ENCODE measurements at regions not wholly inside any gene's neighbourhood (a gene's known extent, or its start where the extent isn't known, plus 50 kb on each side); places are given as distances from the start of the nearest gene placed in this dataset.

DNA sequence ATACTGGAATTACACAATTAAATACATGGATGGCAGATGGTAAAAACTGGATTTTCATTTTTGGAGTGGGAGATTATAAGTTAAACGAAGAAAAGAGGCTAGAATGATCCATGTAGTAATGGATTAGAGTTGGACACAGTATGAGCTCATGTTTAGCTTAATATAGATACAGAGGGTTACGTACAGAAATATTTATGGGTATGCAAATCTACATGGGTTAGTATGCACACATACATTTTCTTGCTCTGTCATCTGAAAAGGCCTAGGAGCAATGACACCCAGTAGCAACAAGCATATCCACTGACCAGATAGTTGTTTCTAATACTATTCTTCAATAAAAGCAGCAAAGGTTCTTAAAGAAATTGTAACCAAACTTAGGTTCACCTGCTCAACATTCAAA lies 366.4 kb downstream of the SEMA3D start:
- no peaks in the 10 kb centered on the region for H3K9me2 ChIP-seq (ENCODE audit: insufficient read depth, low read length)
- BruUV-seq (replicated peaks), result no TSS peak
- ChIA-PET CTCF (ENCODE audit: unreplicated experiment) (no interaction called here), POLR2A (no interaction called here)
- H3K79me2 ChIP-seq (ENCODE audit: insufficient read depth, low read depth, low read length), result no peaks in the 10 kb centered on the region
- intact Hi-C loops (cut with micrococcal nuclease; ENCODE audit: unreplicated experiment), result no loop called here
- no peak overlapping the region for H3K4me3 ChIP-seq (ENCODE audit: low read depth, low read length, poor library complexity, severe bottlenecking)
- TF ChIP-seq, protein P1, sequence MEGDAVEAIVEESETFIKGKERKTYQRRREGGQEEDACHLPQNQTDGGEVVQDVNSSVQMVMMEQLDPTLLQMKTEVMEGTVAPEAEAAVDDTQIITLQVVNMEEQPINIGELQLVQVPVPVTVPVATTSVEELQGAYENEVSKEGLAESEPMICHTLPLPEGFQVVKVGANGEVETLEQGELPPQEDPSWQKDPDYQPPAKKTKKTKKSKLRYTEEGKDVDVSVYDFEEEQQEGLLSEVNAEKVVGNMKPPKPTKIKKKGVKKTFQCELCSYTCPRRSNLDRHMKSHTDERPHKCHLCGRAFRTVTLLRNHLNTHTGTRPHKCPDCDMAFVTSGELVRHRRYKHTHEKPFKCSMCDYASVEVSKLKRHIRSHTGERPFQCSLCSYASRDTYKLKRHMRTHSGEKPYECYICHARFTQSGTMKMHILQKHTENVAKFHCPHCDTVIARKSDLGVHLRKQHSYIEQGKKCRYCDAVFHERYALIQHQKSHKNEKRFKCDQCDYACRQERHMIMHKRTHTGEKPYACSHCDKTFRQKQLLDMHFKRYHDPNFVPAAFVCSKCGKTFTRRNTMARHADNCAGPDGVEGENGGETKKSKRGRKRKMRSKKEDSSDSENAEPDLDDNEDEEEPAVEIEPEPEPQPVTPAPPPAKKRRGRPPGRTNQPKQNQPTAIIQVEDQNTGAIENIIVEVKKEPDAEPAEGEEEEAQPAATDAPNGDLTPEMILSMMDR (conservative IDR thresholded peaks at IDR 0.05; ENCODE audit: low read length), result no peak
- TF ChIP-seq EZH2phosphoT487 (IDR thresholded peaks at IDR 0.05; ENCODE audit: borderline replicate concordance, low read depth, low read length), result no peak
- no peak for DNase-seq (ENCODE audit: low spot score)
- no peaks in the 10 kb centered on the region for H3K36me3 ChIP-seq (ENCODE audit: insufficient read depth, low read length)
- H4K20me1 ChIP-seq (ENCODE audit: insufficient read depth, low read length), result no peaks in the 10 kb centered on the region
- no peak overlapping the region for H2AFZ ChIP-seq (ENCODE audit: low read length)
- H3K9me3 ChIP-seq (ENCODE audit: low read length), result no peaks in the 10 kb centered on the region
- no peak overlapping the region for H3K4me2 ChIP-seq (ENCODE audit: low read length)
- no peaks in the 10 kb centered on the region for H3K4me1 ChIP-seq (ENCODE audit: insufficient read depth, low read length, poor library complexity, severe bottlenecking)
- no peak overlapping the region for H3K27ac ChIP-seq (ENCODE audit: low read depth, low read length, poor library complexity, severe bottlenecking)

DNA sequence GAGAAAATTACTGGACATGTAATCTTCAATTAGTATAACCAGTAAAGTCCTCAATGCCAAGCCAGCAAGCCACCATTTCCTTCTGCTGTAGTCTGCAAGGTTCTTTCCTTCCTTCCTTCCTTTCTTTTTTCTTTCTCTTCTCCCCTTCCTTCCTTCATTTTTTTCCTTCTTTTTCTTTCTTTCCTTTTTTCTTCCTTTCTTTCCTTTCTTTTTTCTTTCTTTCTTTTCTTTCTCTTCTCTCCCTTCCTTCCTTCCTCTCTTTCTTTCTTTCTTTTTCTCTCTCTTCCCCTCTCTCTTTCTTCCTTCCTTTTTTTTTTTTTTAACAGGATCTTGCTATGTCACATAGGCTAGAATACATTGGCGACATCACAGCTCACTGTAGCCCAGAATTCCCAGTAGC lies 369.8 kb downstream of the SEMA3D start:
- no peak overlapping the region for H3K27ac ChIP-seq (ENCODE audit: low read depth, low read length, poor library complexity, severe bottlenecking)
- H3K79me2 ChIP-seq (ENCODE audit: insufficient read depth, low read depth, low read length), result no peaks in the 10 kb centered on the region
- no peaks in the 10 kb centered on the region for H3K4me1 ChIP-seq (ENCODE audit: insufficient read depth, low read length, poor library complexity, severe bottlenecking)
- H3K4me3 ChIP-seq (ENCODE audit: low read depth, low read length, poor library complexity, severe bottlenecking), result no peak overlapping the region
- no peak for DNase-seq (ENCODE audit: low spot score)
- no peaks in the 10 kb centered on the region for H4K20me1 ChIP-seq (ENCODE audit: insufficient read depth, low read length)
- BruUV-seq (replicated peaks), result no TSS peak
- no peaks in the 10 kb centered on the region for H3K9me3 ChIP-seq (ENCODE audit: low read length)
- TF ChIP-seq EZH2phosphoT487 (IDR thresholded peaks at IDR 0.05; ENCODE audit: borderline replicate concordance, low read depth, low read length), result no peak
- TF ChIP-seq, protein P1 (conservative IDR thresholded peaks at IDR 0.05; ENCODE audit: low read length), result no peak
- H2AFZ ChIP-seq (ENCODE audit: low read length), result no peak overlapping the region
- ChIA-PET POLR2A (interaction anchor here (0.5 to 0.7 kb wide), 2 partner anchors 28 to 168 kb away, joined by 3 to 4 read pairs; no protein-coding TSS in a partner anchor), CTCF (ENCODE audit: unreplicated experiment) (no interaction called here)
- H3K9me2 ChIP-seq (ENCODE audit: insufficient read depth, low read length), result no peaks in the 10 kb centered on the region; the same call in 1 of the 2 replicates
- no peaks in the 10 kb centered on the region for H3K36me3 ChIP-seq (ENCODE audit: insufficient read depth, low read length)
- intact Hi-C loops (cut with micrococcal nuclease; ENCODE audit: unreplicated experiment), result no loop called here
- no peak overlapping the region for H3K4me2 ChIP-seq (ENCODE audit: low read length)

DNA sequence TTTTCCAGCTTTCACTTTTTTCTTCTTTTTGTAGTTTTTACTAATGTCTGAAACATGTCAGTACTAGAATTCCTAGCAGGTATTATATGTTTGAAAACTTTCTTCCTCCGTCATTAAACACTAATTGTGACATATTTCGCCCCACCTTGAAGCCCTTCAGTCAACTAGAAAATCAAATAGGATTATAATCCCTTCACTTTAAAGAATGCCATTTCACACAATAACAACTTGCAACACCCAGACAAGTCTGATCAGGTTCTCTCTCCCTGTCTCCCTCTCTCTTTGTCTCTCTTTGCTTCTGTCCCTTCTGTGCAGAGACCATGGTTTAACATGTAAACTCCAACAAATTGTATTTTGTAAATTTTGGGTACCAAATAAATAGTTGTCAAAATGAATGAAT lies 373.5 kb downstream of the SEMA3D start:
- no peak overlapping the region for H3K27ac ChIP-seq (ENCODE audit: low read depth, low read length, poor library complexity, severe bottlenecking)
- no peak for DNase-seq (ENCODE audit: low spot score)
- no peaks in the 10 kb centered on the region for H3K9me3 ChIP-seq (ENCODE audit: low read length)
- no peaks in the 10 kb centered on the region for H3K36me3 ChIP-seq (ENCODE audit: insufficient read depth, low read length)
- no peak overlapping the region for H2AFZ ChIP-seq (ENCODE audit: low read length)
- POLR2A ChIA-PET, result interaction anchor here (1.0 kb wide), 2 partner anchors 14 to 21 kb away, joined by 3 read pairs; no protein-coding TSS in a partner anchor
- no peak overlapping the region for H3K4me2 ChIP-seq (ENCODE audit: low read length)
- no TSS peak for BruUV-seq (replicated peaks)
- H4K20me1 ChIP-seq (ENCODE audit: insufficient read depth, low read length), result no peaks in the 10 kb centered on the region
- intact Hi-C loops (cut with micrococcal nuclease; ENCODE audit: unreplicated experiment), result no loop called here
- H3K9me2 ChIP-seq (ENCODE audit: insufficient read depth, low read length), result no peaks in the 10 kb centered on the region; the same call in 1 of the 2 replicates
- CTCF ChIA-PET (ENCODE audit: unreplicated experiment), result no interaction called here
- H3K4me1 ChIP-seq (ENCODE audit: insufficient read depth, low read length, poor library complexity, severe bottlenecking), result no peaks in the 10 kb centered on the region
- no peaks in the 10 kb centered on the region for H3K79me2 ChIP-seq (ENCODE audit: insufficient read depth, low read depth, low read length)
- TF ChIP-seq, protein P1 (conservative IDR thresholded peaks at IDR 0.05; ENCODE audit: low read length), result no peak
- no peak for TF ChIP-seq EZH2phosphoT487 (IDR thresholded peaks at IDR 0.05; ENCODE audit: borderline replicate concordance, low read depth, low read length)
- H3K4me3 ChIP-seq (ENCODE audit: low read depth, low read length, poor library complexity, severe bottlenecking), result no peak overlapping the region
